ENCODE measurements at regions not wholly inside any gene's neighbourhood (a gene's known extent, or its start where the extent isn't known, plus 50 kb on each side); places are given as distances from the start of the nearest gene placed in this dataset.

GRCh38 chr2:105595536-105595935, 149.2 kb upstream of the NCK2 start:
- DNase-seq (ENCODE audit: low spot score) = no peak

GRCh38 chr2:105593221-105593967, 151.3 kb upstream of the NCK2 start:
- DNase-seq (ENCODE audit: low spot score) = no peak

GRCh38 chr2:105592288-105592687, 152.4 kb upstream of the NCK2 start:
- peak; percentile 85 for DNase-seq (ENCODE audit: low spot score)

GRCh38 chr2:105590780-105591660, 153.7 kb upstream of the NCK2 start:
- DNase-seq (ENCODE audit: low spot score) = no peak

GRCh38 chr2:105588581-105588980, 156.1 kb upstream of the NCK2 start:
- DNase-seq (ENCODE audit: low spot score) = no peak

GRCh38 chr2:105587637-105588036, 157.1 kb upstream of the NCK2 start:
- no peak for DNase-seq (ENCODE audit: low spot score)

- DNase-seq (ENCODE audit: low spot score) = no peak
These were observed 160.2 kb upstream of the NCK2 start for GRCh38 chr2:105584435-105585010.

GRCh38 chr2:105582952-105583660, 161.6 kb upstream of the NCK2 start:
- peak; percentile 83 for DNase-seq (ENCODE audit: low spot score)

GRCh38 chr2:105581555-105581944, 163.2 kb upstream of the NCK2 start:
- no peak for DNase-seq (ENCODE audit: low spot score)

GRCh38 chr2:105580870-105581554, 163.7 kb upstream of the NCK2 start:
- no peak for DNase-seq (ENCODE audit: low spot score)

GRCh38 chr2:105580216-105580615, 164.5 kb upstream of the NCK2 start:
- no peak for DNase-seq (ENCODE audit: low spot score)

GRCh38 chr2:105578166-105578565, 166.5 kb upstream of the NCK2 start:
- no peak for DNase-seq (ENCODE audit: low spot score)

GRCh38 chr2:105577762-105578161, 166.9 kb upstream of the NCK2 start:
- no peak for DNase-seq (ENCODE audit: low spot score)

GRCh38 chr2:105576440-105577241, 168.1 kb upstream of the NCK2 start:
- no peak for DNase-seq (ENCODE audit: low spot score)

GRCh38 chr2:105576050-105576439, 168.7 kb upstream of the NCK2 start:
- DNase-seq (ENCODE audit: low spot score) = no peak

- no peak for DNase-seq (ENCODE audit: low spot score)
These were observed 169.2 kb upstream of the NCK2 start for GRCh38 chr2:105575499-105576025.

- DNase-seq (ENCODE audit: low spot score) = no peak
These were observed 169.8 kb upstream of the NCK2 start for GRCh38 chr2:105574796-105575344.

GRCh38 chr2:105573910-105574655, 170.6 kb upstream of the NCK2 start:
- DNase-seq (ENCODE audit: low spot score) = no peak

- DNase-seq (ENCODE audit: low spot score) = no peak
These were observed 171.2 kb upstream of the NCK2 start for GRCh38 chr2:105573490-105573889.
